Aorta (tissue), 5 donors: ENCODE measurements at regions not wholly inside any gene's neighbourhood (a gene's known extent, or its start where the extent isn't known, plus 50 kb on each side); places are given as distances from the start of the nearest gene placed in this dataset.

Source experiments
- ATAC-seq: fragments of 200-7000 bp; cut with Tn5 transposase; one replicate; pipeline ENCODE4 v1.9.1; 2022; ENCODE audit warnings: moderate library complexity; ENCODE audit not compliant: low FRiP score
- DNase-seq, 2 donors: peaks; one replicate each; pipeline ENCODE4 v3.0.0-alpha.2; 2020
- H3K27ac ChIP-seq, 2 donors: one replicate each; pipeline ENCODE4 v1.5.1; 2013; ENCODE audit warnings: low read length in 2 of 2, mild to moderate bottlenecking in 2 of 2, moderate library complexity in 2 of 2, control low read depth in 1 of 2, inconsistent platforms in 1 of 2, low read depth in 1 of 2
- H3K27me3 ChIP-seq, 2 donors: one replicate each; pipeline ENCODE4 v1.6.1; 2013; ENCODE audit warnings: control low read depth in 1 of 2, low read length in 1 of 2, mild to moderate bottlenecking in 1 of 2, moderate library complexity in 1 of 2; ENCODE audit not compliant: insufficient read depth in 2 of 2, control insufficient read depth in 1 of 2
- H3K36me3 ChIP-seq, 2 donors: one replicate each; pipeline ENCODE4 v1.6.1; 2013; ENCODE audit warnings: control low read depth in 1 of 2, low read length in 1 of 2, mild to moderate bottlenecking in 1 of 2; ENCODE audit not compliant: insufficient read depth in 2 of 2, control insufficient read depth in 1 of 2
- H3K4me1 ChIP-seq, 2 donors: one replicate each; pipeline ENCODE4 v1.6.1; 2013; ENCODE audit warnings: low read length in 2 of 2, control low read depth in 1 of 2, mild to moderate bottlenecking in 1 of 2, moderate library complexity in 1 of 2; ENCODE audit not compliant: insufficient read depth in 2 of 2, control insufficient read depth in 1 of 2
- H3K4me3 ChIP-seq, 2 donors: one replicate each; pipeline ENCODE4 v1.5.1; 2013; ENCODE audit warnings: low read length in 2 of 2, control low read depth in 1 of 2, mild to moderate bottlenecking in 1 of 2
- H3K9me3 ChIP-seq: one replicate; pipeline ENCODE4 v1.6.1; 2013; ENCODE audit warnings: mild to moderate bottlenecking, low read length; ENCODE audit not compliant: control insufficient read depth
- WGBS, 2 donors: extraction: QIAGEN DNeasy Blood & Tissue Kit; methylation state at CpG; one replicate each; pipeline ENCODE4 v1.1.7; 2013; 5-methylcytosine and 5-hydroxymethylcytosine counted together
- intact Hi-C, 2 donors: fragments of 100-400 bp; cut with DNase I; formaldehyde crosslinking; loops; one replicate each; pipeline versions ENCODE4 v1.14.2 to v1.15.0; 2022
- donor health status: healthy with polysubstance abuse.
- donor health status: Bipolar disorder and iron deficiency.
- donor health status: DM: no; HTN: no; CAD: no.
- donor health status: DM: no; HTN: no; CAD: no.
- donor health status: DM: yes; HTN: yes; CAD: no.

GRCh38 chr10:53702489-53702888 lies 929.9 kb upstream of the MBL2 start:
- ATAC-seq (no peak), DNase-seq (no peak)
- intact Hi-C loops: no loop called here
- Histone ChIP-seq H3K36me3 (no peaks in the 10 kb centered on the region), H3K9me3 (no peaks in the 10 kb centered on the region), H3K27ac (no peak overlapping the region), H3K4me1 (no peaks in the 10 kb centered on the region), H3K4me3 (no peak overlapping the region), H3K27me3 (no peaks in the 10 kb centered on the region)
- 33 to 51% methylated on average over 2 of the region's 2 CpGs for whole genome bisulfite sequencing, 2 donors

- Histone ChIP-seq H3K27me3 (no peaks in the 10 kb centered on the region), H3K27ac (no peak overlapping the region), H3K4me1 (no peaks in the 10 kb centered on the region), H3K36me3 (no peaks in the 10 kb centered on the region), H3K9me3 (no peaks in the 10 kb centered on the region), H3K4me3 (no peak overlapping the region)
- intact Hi-C loops: no loop called here
- ATAC-seq (no peak), DNase-seq (no peak)
These were observed 928.6 kb upstream of the MBL2 start for GRCh38 chr10:53701213-53701612.

- no peak overlapping the region for H3K27ac ChIP-seq
- ATAC-seq: no peak
- no peaks in the 10 kb centered on the region for H3K4me1 ChIP-seq
- intact Hi-C loops: no loop called here
- DNase-seq: no peak
- no peak overlapping the region for H3K4me3 ChIP-seq
- no peaks in the 10 kb centered on the region for H3K9me3 ChIP-seq
- 85% methylated on average over 6 of the region's 6 CpGs for WGBS, 2 donors
- no peaks in the 10 kb centered on the region for H3K36me3 ChIP-seq
- no peaks in the 10 kb centered on the region for H3K27me3 ChIP-seq
These were observed 927.7 kb upstream of the MBL2 start for GRCh38 chr10:53700278-53700677.

GRCh38 chr10:53699684-53700083 lies 927.1 kb upstream of the MBL2 start:
- no peak overlapping the region for H3K4me3 ChIP-seq
- WGBS, 2 donors: 65 to 70% methylated on average over 3 of the region's 3 CpGs
- intact Hi-C loops: no loop called here
- no peak for DNase-seq
- H3K27ac ChIP-seq: no peak overlapping the region
- ATAC-seq: no peak
- no peaks in the 10 kb centered on the region for H3K36me3 ChIP-seq
- H3K4me1 ChIP-seq: no peaks in the 10 kb centered on the region
- no peaks in the 10 kb centered on the region for H3K27me3 ChIP-seq
- no peaks in the 10 kb centered on the region for H3K9me3 ChIP-seq

DNA sequence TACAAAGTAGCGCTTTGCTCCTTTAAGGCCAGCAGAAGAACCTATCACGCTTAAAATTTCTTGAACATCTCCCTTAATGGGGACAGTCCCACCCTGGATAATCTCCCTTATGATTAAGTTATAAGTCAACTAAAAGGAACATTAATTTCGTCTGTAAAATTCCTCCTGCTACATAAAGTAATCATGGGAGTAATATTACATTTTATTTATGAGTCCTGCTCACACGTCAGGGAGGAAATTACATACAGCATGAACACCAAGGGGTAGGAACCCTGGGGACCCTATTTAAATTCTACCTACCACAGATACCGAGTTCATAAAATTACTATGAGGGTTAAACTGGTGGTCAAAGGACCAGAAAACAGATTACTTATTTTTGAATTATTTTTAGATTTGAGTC lies 926.6 kb upstream of the MBL2 start:
- 66 to 67% methylated on average over 5 of the region's 5 CpGs for whole genome bisulfite sequencing, 2 donors
- intact Hi-C loops: no loop called here
- DNase-seq (no peak), ATAC-seq (no peak)
- no peaks in the 10 kb centered on the region for H3K4me1 ChIP-seq
- no peak overlapping the region for H3K4me3 ChIP-seq
- no peaks in the 10 kb centered on the region for H3K27me3 ChIP-seq
- peaks cover 2% of the 10 kb centered on the region for H3K9me3 ChIP-seq
- H3K36me3 ChIP-seq: no peaks in the 10 kb centered on the region
- no peak overlapping the region for H3K27ac ChIP-seq

GRCh38 chr10:53697038-53697437 lies 924.5 kb upstream of the MBL2 start:
- Histone ChIP-seq H3K27ac (no peak overlapping the region), H3K36me3 (no peaks in the 10 kb centered on the region), H3K4me1 (no peaks in the 10 kb centered on the region), H3K27me3 (no peaks in the 10 kb centered on the region), H3K9me3 (peaks cover 2% of the 10 kb centered on the region), H3K4me3 (no peak overlapping the region)
- ATAC-seq (no peak), DNase-seq (no peak)
- WGBS, 2 donors: 16 to 18% methylated on average over 2 of the region's 2 CpGs
- intact Hi-C loops: no loop called here

DNA sequence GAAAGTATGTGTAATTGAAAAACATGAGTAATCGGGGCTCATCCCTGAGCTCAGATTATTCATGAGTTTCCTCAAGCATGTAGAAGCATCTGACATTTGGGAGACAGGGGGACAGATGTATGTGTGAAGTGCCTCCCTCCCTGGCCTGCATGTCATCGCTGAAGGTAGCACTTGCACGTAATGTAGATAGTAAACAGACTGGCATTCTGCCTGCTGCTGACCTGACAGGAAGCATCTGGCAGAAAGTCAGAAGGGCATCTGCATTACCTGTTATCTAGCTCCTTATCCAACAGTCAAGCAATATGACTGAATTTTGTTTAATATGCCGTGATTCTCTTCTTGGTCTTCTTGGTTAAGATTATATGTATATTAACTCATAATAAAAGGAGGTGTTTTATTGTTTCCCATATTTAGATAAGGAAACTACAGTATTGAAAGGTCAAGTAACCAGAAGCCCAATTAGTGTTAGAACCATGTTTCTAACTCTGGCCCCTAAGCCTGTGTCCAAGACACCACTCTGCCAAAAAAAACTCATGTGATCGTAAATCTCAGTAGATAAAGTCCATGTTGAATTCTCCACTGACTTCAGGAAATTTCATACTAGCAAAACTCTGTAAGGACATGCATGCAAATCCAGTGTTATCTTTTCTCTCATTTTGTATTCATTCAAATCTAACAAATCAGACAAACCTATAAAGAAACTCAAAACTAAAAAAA lies 918.1 kb upstream of the MBL2 start:
- Histone ChIP-seq H3K36me3 (no peaks in the 10 kb centered on the region), H3K9me3 (peaks cover 2% of the 10 kb centered on the region), H3K27ac (no peak overlapping the region), H3K4me1 (no peaks in the 10 kb centered on the region), H3K4me3 (no peak overlapping the region), H3K27me3 (no peaks in the 10 kb centered on the region)
- DNase-seq: no peak
- intact Hi-C loops: no loop called here
- WGBS, 2 donors: 58 to 60% methylated on average over 5 of the region's 5 CpGs
- ATAC-seq: no peak

DNA sequence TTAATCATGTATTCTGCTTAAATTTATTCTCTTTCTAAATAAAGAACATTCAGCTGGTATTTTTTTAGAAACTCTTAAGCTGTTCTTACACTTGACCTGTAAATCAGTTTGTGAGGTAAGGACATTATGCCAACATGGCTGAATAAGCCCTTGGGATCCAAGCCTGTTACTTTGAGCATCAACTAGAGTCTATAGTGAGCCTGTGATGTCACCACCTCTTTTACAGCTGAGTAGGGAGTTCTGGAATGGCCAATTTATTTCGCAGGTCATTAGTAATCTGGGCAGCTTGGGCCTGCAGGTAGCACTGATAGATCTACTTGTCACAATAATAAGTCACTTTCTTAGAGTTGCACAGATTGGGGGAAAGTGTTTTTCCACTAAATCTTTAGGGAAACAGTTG lies 915.2 kb upstream of the MBL2 start:
- Histone ChIP-seq H3K36me3 (no peaks in the 10 kb centered on the region), H3K4me3 (no peak overlapping the region), H3K27me3 (no peaks in the 10 kb centered on the region), H3K9me3 (no peaks in the 10 kb centered on the region), H3K27ac (no peak overlapping the region), H3K4me1 (no peaks in the 10 kb centered on the region)
- intact Hi-C loops: no loop called here
- DNase-seq: no peak
- 75 to 82% methylated on average over 1 of the region's 1 CpG for WGBS, 2 donors
- ATAC-seq: no peak

- WGBS, 2 donors: 89 to 94% methylated on average over 2 of the region's 2 CpGs
- no peaks in the 10 kb centered on the region for H3K27me3 ChIP-seq
- no peak overlapping the region for H3K27ac ChIP-seq
- no peak for DNase-seq
- H3K9me3 ChIP-seq: no peaks in the 10 kb centered on the region
- no peak overlapping the region for H3K4me3 ChIP-seq
- H3K36me3 ChIP-seq: no peaks in the 10 kb centered on the region
- H3K4me1 ChIP-seq: no peaks in the 10 kb centered on the region
- intact Hi-C loops: no loop called here
- no peak for ATAC-seq
These were observed 910.3 kb upstream of the MBL2 start for GRCh38 chr10:53682885-53683284.
